GM18502 (cell line): ENCODE measurements at regions not wholly inside any gene's neighbourhood (a gene's known extent, or its start where the extent isn't known, plus 50 kb on each side); places are given as distances from the start of the nearest gene placed in this dataset.

Source experiments
- ATAC-seq: cut with Tn5 transposase; IDR thresholded peaks from one replicate; pipeline ENCODE4 v1.9.1; 2021; ENCODE audit warnings: mild to moderate bottlenecking; ENCODE audit not compliant: unreplicated experiment, poor library complexity

GRCh38 chr10:131742500-131742951 lies 158.3 kb upstream of the PPP2R2D start:
- ATAC-seq, result no peak

DNA sequence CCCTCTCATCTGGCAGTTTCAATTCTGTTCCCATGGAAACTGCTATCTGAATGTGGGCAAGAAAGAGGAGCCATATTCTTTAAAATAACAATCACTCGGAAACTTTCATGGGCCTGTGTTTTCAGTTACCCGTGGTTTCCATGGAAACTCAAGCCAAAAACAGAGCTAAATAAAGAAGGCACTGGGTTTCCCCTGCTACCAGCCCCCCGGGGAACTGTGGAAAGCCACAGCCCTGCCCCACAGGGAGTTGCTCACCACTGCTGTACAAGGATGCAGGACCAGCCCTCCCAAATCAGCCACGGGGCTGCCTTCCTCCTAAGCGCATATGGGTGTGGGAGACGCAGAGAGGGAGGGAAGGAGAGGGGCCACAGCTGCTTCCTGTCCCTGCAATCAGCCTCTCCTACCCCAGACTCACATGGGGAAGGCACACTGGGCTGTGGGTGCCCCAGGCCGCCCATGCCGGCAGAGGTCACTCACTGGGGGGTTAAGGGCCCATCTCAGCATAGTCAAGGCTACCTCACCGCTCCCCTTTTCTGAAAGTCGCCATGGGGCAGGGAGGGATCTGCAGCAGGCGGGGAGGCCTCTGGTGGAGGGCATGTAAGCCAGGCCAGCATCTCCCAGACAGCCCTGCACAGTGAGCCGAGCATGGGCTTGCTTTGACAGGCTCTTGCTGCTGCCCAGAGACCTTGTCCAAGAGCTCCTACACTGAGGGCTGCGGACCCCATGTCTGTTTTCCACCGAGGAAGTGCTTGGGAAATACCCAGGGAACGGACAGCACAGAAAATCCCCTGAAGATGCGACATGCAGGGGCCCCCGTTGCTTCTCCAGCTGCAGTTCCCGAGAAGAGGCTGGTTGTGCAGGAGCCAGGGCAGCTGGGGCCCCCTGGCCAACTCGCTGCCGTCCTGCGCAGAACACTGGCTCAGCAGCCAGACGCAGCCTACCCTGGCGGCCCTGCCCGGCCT lies 157.3 kb upstream of the PPP2R2D start:
- ATAC-seq, result peak; percentile 77

DNA sequence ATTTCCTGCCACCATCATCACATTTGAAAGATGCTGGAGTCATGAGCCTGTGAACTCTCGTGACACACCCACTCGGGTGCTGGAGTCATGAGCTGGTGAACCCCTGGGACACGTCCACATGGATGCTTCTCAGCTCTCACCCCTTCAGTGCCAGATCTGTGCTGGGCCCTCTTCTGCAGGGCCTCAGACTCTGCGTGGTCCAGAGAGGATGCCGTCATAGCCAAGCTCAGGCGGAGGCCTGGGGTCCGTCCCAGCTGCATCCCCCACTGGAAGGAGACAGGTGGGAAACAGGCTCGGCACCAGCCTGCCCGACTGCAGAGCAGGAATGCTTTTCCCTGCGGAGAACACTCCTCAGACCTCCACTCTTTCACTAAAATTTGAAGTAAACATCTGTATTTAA lies 156.5 kb upstream of the PPP2R2D start:
- no peak for ATAC-seq

GRCh38 chr10:131745591-131745990 lies 155.2 kb upstream of the PPP2R2D start:
- no peak for ATAC-seq

- ATAC-seq, result no peak
Measured at GRCh38 chr10:131746241-131746711, 154.5 kb upstream of the PPP2R2D start.

DNA sequence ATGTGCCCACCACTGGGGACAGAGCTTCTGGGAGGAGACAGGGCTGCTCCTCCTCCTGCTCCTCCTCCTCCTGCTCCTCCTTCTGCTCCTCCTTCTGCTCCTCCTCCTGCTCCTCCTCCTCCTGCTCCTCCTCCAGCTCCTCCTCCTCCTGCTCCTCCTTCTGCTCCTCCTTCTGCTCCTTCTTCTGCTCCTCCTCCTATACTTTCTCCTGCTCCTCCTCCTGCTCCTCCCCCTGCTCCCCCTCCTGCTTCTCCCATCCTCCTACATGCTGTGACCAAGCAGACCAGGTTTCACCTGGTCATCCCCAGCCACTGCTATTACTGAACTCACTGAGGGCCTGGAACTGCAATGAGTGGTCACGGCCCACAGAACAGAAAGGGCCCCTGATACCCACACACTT lies 154.0 kb upstream of the PPP2R2D start:
- ATAC-seq, result no peak

DNA sequence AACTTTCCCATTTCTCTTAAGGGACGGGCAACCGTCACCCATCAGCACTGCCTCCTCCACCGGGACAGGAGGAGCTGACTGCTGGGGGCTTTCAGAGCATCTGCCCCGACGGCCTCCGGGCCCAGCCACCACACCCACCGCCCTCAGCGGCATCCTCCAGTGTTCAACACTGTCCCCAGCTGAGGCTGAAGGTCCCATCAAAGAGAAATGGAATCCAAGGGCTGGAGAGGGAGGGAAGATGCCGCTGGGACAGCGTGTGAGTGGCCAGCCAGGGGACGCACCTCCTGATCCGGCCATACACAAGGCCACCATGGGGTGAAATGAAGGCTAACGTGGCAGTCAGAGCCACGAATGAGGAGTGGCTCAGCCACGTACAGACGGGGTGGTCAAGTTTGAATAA lies 153.6 kb upstream of the PPP2R2D start:
- ATAC-seq, result no peak

- ATAC-seq, result no peak
Measured at GRCh38 chr10:131747791-131748190, 153.0 kb upstream of the PPP2R2D start.

- no peak for ATAC-seq
Measured at GRCh38 chr10:131748191-131748590, 152.6 kb upstream of the PPP2R2D start.

DNA sequence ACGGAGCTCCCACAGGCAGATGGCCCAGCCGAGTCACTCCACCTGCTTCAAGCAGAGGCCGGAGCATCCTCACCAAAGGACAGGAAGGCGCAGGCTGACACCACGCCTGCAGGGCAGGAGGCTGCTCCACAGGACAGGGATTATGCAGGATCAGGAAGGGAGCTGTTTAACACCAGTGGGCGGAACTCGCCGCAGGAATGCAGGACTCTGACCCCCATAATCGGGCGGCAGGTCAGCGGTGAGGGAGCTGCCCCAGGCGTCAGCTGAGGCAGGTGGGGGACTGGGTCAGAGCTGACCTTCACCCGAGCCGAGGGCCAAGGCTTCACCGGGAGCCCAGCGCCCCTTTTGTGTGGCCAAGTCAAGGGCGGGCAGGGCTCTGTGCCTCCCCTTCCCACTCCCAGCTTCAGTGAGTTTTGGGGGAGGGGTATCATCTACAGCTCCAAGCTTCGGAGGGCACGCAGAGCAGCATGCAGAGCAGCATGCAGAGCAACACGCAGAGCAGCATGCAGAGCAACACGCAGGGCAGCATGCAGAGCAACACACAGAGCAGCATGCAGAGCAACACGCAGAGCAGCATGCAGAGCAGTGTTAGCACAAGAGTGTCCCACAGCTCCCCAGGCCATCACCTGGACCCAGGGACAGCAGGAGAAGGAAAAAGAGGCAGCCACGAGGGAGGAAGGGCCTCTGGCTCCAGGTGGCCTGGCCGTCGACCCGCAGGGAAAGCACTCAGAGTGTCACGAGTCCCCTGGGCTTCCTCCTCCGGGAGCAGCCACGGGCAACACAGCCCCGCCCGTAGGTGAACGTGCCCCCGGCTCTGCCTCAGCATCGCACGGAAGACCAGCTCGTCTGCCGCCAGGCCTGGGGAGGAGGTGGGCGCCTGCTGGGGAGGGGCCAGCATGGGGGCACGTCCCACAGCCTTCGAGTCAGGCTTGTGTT lies 151.7 kb upstream of the PPP2R2D start:
- no peak for ATAC-seq

GRCh38 chr10:131749767-131750142 lies 151.1 kb upstream of the PPP2R2D start:
- no peak for ATAC-seq

DNA sequence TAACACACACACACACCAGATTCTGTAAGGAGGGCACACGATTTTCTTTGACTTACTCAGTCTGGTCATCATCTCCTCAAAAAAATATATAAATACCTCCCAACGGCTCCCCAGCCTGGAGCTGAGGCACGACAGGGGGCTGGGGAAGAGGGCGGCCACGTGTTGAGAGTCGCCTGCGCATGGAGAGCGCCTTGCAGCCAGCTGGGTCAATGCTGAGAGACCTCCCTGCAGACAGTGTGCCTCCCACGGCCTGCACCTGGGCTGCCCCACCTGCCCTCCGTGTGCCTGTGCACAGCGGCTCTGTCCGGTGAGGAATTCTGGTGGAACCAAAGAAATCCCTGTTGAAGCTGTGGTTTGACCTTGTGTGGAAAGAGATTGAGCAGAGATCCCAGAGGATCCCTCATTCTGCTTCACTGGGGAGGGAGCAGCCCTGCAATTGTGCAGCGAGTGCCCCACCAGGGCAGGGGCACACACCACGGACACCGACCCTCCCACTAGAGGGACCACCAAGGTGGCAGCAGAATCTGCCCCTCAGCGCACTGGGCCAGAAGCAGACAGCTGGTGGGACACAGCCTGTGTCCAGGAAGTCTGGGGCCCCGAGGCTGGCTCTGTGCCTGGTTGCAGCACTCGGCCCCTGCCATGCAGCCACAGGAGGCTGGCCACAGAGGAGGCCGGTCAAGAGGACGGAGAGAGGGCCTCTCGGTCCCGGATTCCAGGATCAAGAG lies 150.5 kb upstream of the PPP2R2D start:
- no peak for ATAC-seq

DNA sequence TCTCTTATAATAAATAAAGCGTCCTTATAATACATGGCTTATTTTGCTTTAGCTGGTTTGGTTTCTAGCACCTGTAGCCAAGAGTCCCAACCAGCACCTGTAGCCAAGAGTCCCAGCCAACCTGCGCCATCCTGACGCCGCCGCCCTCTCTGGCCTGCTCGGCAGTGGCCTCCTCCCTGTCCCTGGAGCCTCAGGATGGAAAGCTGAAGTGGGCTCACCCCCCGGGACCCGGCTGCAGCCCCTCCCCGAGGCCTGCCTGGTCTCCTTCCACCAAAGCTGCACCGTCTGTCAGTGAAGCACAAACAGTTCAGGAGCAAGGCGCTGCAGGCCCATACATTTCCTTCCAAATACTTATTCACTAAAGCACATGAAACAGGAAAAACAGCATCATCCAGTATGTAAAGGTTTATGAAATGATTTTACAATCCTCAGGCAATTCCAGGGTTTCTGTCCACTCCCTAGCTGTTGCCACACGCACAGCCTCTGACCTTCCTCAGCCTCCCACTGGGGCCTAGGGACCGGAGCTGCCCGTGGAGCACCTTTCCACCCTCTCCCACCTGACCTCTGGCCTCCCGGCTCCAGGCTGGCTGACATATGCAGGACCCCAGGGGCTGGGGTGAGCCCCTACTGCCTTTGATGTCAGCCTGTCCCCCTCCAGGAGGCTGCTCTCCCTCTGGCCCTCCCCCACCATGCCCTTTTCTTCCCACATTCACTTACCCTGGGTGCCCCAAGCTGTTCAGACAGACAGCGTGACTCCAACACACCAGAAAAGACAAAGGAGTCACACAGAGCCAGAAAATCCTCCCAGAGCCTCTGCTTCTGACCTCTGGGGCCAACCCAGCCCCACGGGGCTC lies 149.6 kb upstream of the PPP2R2D start:
- no peak for ATAC-seq

GRCh38 chr10:131751827-131752775 lies 148.7 kb upstream of the PPP2R2D start:
- no peak for ATAC-seq

DNA sequence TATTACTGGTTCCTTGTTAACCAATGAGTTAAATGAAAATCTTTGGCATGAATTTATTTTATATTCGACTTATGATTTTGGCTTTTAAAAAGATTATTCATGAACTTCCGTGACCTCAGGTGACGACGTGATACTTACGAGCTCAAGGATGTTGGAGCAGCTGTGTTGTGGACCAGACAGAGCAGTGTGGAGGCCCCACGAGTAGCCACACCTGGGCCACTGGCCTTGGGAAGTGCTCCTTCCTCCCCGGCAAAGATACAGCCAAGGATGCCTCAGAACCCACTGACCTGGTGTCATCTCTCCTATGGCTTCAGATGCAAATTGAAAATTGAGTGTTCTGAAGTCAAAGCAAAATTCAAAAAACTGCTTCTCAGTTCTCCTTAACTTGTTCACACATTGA lies 147.5 kb upstream of the PPP2R2D start:
- no peak for ATAC-seq

DNA sequence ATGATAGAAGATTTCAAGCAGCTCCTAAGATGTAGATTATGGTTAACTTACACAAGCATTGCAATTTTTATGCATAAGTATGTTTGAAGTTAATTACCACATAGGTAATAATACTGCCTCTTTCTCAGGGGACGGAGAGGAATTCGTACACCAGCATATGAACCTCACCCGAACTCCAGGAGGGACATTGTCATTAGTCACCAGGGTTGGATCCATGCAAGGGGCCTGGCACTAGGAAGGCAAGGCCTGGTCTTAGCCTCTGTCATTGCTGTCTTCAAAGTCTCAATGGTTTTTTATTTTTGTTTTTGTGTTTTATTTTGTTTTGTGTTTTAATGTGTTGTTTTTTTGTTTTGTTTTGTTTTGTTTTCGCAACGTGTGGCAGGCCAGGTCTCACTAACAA lies 145.6 kb upstream of the PPP2R2D start:
- no peak for ATAC-seq

- no peak for ATAC-seq
Measured at GRCh38 chr10:131757285-131758058, 143.3 kb upstream of the PPP2R2D start.
